GM12872 (cell line): ENCODE measurements at regions not wholly inside any gene's neighbourhood (a gene's known extent, or its start where the extent isn't known, plus 50 kb on each side); places are given as distances from the start of the nearest gene placed in this dataset.

Experiments used
- CTCF ChIP-seq: IDR thresholded peaks from 3 replicates; pipeline ENCODE4 v1.5.1; 2011; ENCODE audit warnings: low read depth, mild to moderate bottlenecking, low read length, moderate library complexity; ENCODE audit not compliant: insufficient read depth

GRCh38 chr2:175579646-175580045 is 398.1 kb upstream of the ATP5MC3 start:
- TF ChIP-seq CTCF = no peak

GRCh38 chr2:175577368-175577970 is 396.0 kb upstream of the ATP5MC3 start:
- no peak for TF ChIP-seq CTCF

- no peak for TF ChIP-seq CTCF
Observed at GRCh38 chr2:175576875-175577274, 395.4 kb upstream of the ATP5MC3 start.

GRCh38 chr2:175576270-175576669 is 394.8 kb upstream of the ATP5MC3 start:
- TF ChIP-seq CTCF = no peak

- no peak for TF ChIP-seq CTCF
Observed at GRCh38 chr2:175575346-175576258, 394.1 kb upstream of the ATP5MC3 start.

- no peak for TF ChIP-seq CTCF
Observed at GRCh38 chr2:175574069-175574468, 392.6 kb upstream of the ATP5MC3 start.

GRCh38 chr2:175571078-175571653 is 389.7 kb upstream of the ATP5MC3 start:
- no peak for TF ChIP-seq CTCF
